Psoas muscle (tissue), 7 donors: ENCODE measurements at regions not wholly inside any gene's neighbourhood (a gene's known extent, or its start where the extent isn't known, plus 50 kb on each side); places are given as distances from the start of the nearest gene placed in this dataset.
A peak's percentile ranks its signal among the peaks of the same experiment; 100 is the strongest.

ENCODE experiments used
- ATAC-seq, 4 donors: fragments of 200-7000 bp; cut with Tn5 transposase; one replicate each; pipeline ENCODE4 v1.9.1; 2020; ENCODE audit warnings: moderate library complexity in 3 of 4, mild to moderate bottlenecking in 2 of 4
- DNase-seq, 2 donors: peaks; one replicate each; pipeline ENCODE4 v3.0.0-alpha.2; 2020
- H3K27ac ChIP-seq: fragments of 200-600 bp; one replicate; pipeline ENCODE4 v1.8.0; 2022
- H3K27me3 ChIP-seq, 3 donors: fragments of 200-600 bp in 1 of 3; one replicate each; pipeline versions ENCODE4 v1.6.1 to v1.8.0; 2013 to 2022; ENCODE audit warnings: low read length in 2 of 3, mild to moderate bottlenecking in 2 of 3, moderate library complexity in 1 of 3; ENCODE audit not compliant: insufficient read depth in 3 of 3
- H3K36me3 ChIP-seq, 2 donors: fragments of 200-600 bp in 1 of 2; one replicate each; pipeline versions ENCODE4 v1.6.1 to v1.8.0; 2013 to 2022; ENCODE audit warnings: low read depth in 1 of 2, mild to moderate bottlenecking in 1 of 2, moderate library complexity in 1 of 2; ENCODE audit not compliant: insufficient read depth in 1 of 2
- H3K4me1 ChIP-seq: fragments of 200-600 bp; one replicate; pipeline ENCODE4 v1.8.0; 2022
- H3K4me3 ChIP-seq: fragments of 200-600 bp; one replicate; pipeline ENCODE4 v1.8.0; 2022; ENCODE audit warnings: mild to moderate bottlenecking
- H3K9me3 ChIP-seq: fragments of 200-600 bp; one replicate; pipeline ENCODE4 v1.8.0; 2022
- WGBS, 3 donors: extraction: QIAGEN DNeasy Blood & Tissue Kit; methylation state at CpG; one replicate each; pipeline versions ENCODE4 v1.1.6 to v1.1.7; 2013; 5-methylcytosine and 5-hydroxymethylcytosine counted together
- intact Hi-C, 2 donors: fragments of 100-400 bp; cut with DNase I; formaldehyde crosslinking; loops; one replicate each; pipeline versions ENCODE4 v1.11.0 to v1.14.2; 2022
- TF ChIP-seq, protein P1 (sequence below): fragments of 200-600 bp; IDR thresholded peaks from one replicate; pipeline ENCODE4 v1.8.0; 2022; ENCODE audit warnings: antibody characterized with exemption
- donor health status: healthy with polysubstance abuse.
- donor health status: DM: no; HTN: no; CAD: no; lungs with moderate emphysema.
- donor health status: Bipolar disorder and iron deficiency.
- donor health status: healthy.
- donor health status: DM: yes; HTN: yes; CAD: no.
- donor health status: DM: no; HTN: no; CAD: no.
- donor health status: DM: yes; HTN: yes; CAD: no.

DNA sequence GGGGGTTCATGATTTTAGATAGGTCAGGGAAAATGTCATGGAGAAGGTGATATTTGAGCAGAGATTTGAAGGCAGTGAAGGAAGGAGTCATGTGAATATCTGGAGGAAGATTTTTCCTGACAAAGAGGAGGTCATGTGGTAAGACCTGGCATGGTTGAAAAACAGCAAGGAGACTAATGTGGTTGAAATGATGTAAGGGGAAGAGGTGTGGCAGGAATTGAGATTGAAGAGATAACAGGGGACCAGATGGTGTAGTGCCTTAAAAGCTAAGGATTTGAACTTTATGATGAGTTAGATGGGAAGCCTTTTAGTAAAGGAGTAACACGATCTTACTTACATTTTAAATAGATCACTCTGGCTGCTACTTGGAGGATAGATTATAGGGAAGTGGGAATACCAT, 210.9 kb downstream of the RTL9 start:
- WGBS, 3 donors, result 42 to 76% (median 58%) methylated on average over 1 of the region's 1 CpG
- TF ChIP-seq, protein P1, sequence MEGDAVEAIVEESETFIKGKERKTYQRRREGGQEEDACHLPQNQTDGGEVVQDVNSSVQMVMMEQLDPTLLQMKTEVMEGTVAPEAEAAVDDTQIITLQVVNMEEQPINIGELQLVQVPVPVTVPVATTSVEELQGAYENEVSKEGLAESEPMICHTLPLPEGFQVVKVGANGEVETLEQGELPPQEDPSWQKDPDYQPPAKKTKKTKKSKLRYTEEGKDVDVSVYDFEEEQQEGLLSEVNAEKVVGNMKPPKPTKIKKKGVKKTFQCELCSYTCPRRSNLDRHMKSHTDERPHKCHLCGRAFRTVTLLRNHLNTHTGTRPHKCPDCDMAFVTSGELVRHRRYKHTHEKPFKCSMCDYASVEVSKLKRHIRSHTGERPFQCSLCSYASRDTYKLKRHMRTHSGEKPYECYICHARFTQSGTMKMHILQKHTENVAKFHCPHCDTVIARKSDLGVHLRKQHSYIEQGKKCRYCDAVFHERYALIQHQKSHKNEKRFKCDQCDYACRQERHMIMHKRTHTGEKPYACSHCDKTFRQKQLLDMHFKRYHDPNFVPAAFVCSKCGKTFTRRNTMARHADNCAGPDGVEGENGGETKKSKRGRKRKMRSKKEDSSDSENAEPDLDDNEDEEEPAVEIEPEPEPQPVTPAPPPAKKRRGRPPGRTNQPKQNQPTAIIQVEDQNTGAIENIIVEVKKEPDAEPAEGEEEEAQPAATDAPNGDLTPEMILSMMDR, result no peak
- H3K36me3 ChIP-seq, result no peaks in the 10 kb centered on the region
- intact Hi-C loops, result no loop called here
- peaks cover 0 to 5% (median 0%) of the 10 kb centered on the region in 3 donors for H3K27me3 ChIP-seq
- ATAC-seq (no peak), DNase-seq (no peak)
- H3K9me3 ChIP-seq, result peaks cover 10% of the 10 kb centered on the region
- no peak overlapping the region for H3K27ac ChIP-seq
- no peak overlapping the region for H3K4me3 ChIP-seq
- H3K4me1 ChIP-seq, result no peaks in the 10 kb centered on the region

DNA sequence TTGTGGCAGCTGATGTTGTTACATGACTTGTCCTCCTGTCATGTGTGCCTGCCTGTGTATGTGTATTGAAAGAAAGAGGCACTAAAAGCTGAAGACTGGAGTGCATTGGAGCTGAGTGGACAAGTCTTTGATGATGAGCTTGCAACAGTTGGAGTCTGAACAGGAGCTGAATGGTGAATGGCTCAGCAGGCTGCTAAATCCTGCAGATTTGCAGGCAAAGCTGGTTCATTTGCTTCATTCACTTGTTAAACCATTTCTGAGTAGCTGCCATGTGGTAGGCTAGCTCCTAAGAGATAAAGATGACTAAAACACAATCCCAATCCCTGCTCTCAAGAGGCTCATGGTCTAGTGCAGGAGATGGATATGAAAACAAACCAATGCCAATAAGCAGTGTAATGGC, 217.3 kb downstream of the CHRDL1 start:
- Histone ChIP-seq H3K27me3 (peaks cover 0 to 11% (median 0%) of the 10 kb centered on the region in 3 donors), H3K27ac (no peak overlapping the region), H3K9me3 (no peaks in the 10 kb centered on the region), H3K4me1 (no peaks in the 10 kb centered on the region), H3K36me3 (no peaks in the 10 kb centered on the region), H3K4me3 (no peak overlapping the region)
- TF ChIP-seq, protein P1, result no peak
- ATAC-seq (no peak), DNase-seq (no peak)
- intact Hi-C loops, result no loop called here

DNA sequence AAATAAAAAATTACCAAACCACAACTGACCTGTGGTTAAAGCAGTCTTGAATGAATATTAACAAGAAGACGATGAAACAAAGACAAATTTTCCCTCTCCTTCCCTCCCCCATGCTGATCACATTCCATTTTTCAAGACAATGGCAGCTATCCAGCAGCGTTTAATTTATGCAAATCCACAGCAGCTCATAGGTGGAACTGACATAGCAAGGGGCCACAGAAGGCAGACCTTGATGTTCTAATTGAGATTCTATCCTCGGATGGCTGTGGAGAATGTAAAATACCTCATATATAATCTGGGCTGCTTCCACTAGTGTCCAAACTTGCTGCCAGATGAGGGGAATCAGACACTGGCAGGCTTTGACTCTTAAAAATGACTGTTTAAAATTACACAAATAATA, 211.5 kb downstream of the CHRDL1 start:
- no peak for DNase-seq
- no peak for ATAC-seq
- intact Hi-C loops, result no loop called here
- WGBS, 3 donors, result 31 to 43% (median 38%) methylated on average over 3 of the region's 3 CpGs
- Histone ChIP-seq H3K27me3 (no peaks in the 10 kb centered on the region), H3K9me3 (no peaks in the 10 kb centered on the region), H3K4me1 (no peaks in the 10 kb centered on the region), H3K27ac (no peak overlapping the region), H3K36me3 (no peaks in the 10 kb centered on the region), H3K4me3 (no peak overlapping the region)
- TF ChIP-seq, protein P1, result no peak

DNA sequence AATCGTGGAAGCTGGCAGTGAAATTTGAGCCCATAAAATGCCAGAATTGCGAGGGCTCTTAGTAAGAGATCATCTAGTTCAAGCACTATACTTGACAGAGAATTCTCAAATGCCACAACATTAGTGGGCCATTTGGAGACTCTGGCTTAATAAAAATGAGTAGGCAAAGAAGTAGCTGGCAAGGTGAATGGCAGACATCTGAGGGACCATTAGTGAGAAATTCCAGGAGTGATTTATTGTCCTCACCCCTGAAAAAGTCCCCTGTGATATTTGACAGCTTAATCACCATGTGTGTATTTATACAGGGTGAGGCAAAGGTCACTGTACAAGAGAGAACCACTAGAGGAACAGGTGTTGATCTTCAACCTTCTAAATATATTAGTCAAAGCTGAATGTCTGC, 207.5 kb downstream of the CHRDL1 start:
- Histone ChIP-seq H3K4me1 (no peaks in the 10 kb centered on the region), H3K27ac (peak overlapping the region; percentile 25), H3K4me3 (no peak overlapping the region), H3K27me3 (no peaks in the 10 kb centered on the region), H3K36me3 (no peaks in the 10 kb centered on the region), H3K9me3 (no peaks in the 10 kb centered on the region)
- TF ChIP-seq, protein P1, result no peak
- WGBS, 3 donors, result 6 to 7% (median 6%) methylated on average over 2 of the region's 2 CpGs
- DNase-seq (no peak), ATAC-seq (peak in 3 of 4 donors; percentile 79 to 91 (median 84))
- intact Hi-C loops, result no loop called here

DNA sequence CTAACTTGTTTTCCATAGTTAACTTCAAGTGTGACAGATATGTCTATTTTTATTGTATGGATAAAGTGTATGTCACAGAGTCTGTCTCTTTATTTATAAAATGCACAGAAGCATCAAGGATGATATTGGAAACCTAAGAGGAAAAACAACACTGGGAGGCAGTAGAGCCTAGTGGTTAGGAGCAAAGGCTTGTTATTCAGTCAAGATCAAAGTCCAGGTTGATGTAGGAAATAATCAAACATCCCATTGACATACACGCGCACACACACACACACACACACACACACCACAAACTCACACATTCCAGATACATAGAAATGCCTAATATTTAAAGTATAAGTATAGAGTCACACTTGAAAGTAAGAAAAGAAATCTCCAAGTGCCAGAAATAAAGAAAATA, 206.8 kb downstream of the CHRDL1 start:
- ATAC-seq, result no peak
- DNase-seq, result no peak

More for the DNA sequence above, 206.8 kb downstream of the CHRDL1 start:
- intact Hi-C loops, result no loop called here
- no peaks in the 10 kb centered on the region for H3K27me3 ChIP-seq
- no peaks in the 10 kb centered on the region for H3K36me3 ChIP-seq
- TF ChIP-seq, protein P1, result no peak
- H3K27ac ChIP-seq, result no peak overlapping the region
- H3K4me3 ChIP-seq, result no peak overlapping the region
- WGBS, 3 donors, result 79 to 87% (median 87%) methylated on average over 2 of the region's 2 CpGs
- no peaks in the 10 kb centered on the region for H3K9me3 ChIP-seq
- no peaks in the 10 kb centered on the region for H3K4me1 ChIP-seq
